ENCODE measurements at regions not wholly inside any gene's neighbourhood (a gene's known extent, or its start where the extent isn't known, plus 50 kb on each side); places are given as distances from the start of the nearest gene placed in this dataset.

DNA sequence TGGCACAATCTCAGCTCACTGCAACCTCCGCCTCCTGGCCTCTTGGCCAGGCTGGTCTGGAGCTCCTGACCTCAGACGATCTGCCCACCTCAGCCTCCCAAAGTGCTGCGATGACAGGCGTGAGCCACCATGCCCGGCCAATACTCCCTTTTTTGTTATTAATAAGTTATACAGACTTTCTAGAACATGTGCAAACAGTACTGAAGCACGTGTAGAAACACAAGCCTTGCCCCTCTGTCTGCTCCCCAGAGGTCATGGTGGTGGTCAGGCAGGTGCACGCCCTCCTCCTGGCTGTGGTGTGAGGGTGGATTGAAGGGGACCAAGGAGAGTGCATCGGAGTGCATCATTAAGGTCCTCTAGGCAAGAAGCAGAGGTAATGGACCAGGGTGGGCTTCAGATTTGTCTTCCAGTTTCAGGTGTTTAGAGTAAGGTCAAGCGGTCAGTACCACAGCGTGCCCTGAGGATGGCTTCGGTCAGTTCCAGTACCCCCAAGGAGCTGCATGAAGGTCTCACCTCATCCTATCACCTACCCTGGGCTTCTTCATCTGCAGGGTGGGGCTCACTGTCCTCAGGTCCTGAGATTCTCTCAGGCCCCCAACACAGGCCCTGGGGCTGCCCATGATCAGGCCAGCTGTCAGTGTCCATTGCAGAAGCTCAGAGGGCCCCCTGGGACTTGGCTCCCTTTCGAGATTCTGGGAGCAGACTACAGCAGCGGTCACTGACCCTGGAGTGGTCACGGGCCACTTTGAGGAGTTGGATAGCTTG, 124.3 kb downstream of the GLI2 start:
- TF ChIP-seq, protein P1, sequence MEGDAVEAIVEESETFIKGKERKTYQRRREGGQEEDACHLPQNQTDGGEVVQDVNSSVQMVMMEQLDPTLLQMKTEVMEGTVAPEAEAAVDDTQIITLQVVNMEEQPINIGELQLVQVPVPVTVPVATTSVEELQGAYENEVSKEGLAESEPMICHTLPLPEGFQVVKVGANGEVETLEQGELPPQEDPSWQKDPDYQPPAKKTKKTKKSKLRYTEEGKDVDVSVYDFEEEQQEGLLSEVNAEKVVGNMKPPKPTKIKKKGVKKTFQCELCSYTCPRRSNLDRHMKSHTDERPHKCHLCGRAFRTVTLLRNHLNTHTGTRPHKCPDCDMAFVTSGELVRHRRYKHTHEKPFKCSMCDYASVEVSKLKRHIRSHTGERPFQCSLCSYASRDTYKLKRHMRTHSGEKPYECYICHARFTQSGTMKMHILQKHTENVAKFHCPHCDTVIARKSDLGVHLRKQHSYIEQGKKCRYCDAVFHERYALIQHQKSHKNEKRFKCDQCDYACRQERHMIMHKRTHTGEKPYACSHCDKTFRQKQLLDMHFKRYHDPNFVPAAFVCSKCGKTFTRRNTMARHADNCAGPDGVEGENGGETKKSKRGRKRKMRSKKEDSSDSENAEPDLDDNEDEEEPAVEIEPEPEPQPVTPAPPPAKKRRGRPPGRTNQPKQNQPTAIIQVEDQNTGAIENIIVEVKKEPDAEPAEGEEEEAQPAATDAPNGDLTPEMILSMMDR (IDR thresholded peaks at IDR 0.05; ENCODE audit: insufficient read depth, low read depth, low read length, missing control alignments), result no peak

DNA sequence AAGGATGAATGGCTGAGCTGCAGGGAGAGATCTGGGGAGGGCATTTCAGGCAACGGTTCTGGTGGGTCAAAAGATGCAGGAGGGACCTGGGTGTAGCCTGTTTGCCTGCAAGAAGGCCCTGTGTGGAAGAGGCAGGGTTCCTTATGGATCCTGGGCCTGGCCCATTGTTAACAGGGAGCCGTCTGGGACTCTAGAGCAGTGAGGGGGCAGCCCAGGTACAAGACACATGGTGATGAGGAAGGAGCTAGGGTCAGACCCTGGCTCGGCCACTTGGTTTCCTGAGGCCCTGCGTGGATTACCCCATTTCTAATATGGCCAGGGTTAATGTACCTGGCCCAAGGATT, 124.9 kb downstream of the GLI2 start:
- TF ChIP-seq, protein P1 (IDR thresholded peaks at IDR 0.05; ENCODE audit: insufficient read depth, low read depth, low read length, missing control alignments), result no peak
- DNase-seq (ENCODE audit: low read depth), result no peak
- no peak overlapping the region for H3K4me3 ChIP-seq (ENCODE audit: low read depth, low read length)

More for the DNA sequence above, 124.3 kb downstream of the GLI2 start:
- H3K4me3 ChIP-seq (ENCODE audit: low read depth, low read length), result no peak overlapping the region
- DNase-seq (ENCODE audit: low read depth), result no peak

DNA sequence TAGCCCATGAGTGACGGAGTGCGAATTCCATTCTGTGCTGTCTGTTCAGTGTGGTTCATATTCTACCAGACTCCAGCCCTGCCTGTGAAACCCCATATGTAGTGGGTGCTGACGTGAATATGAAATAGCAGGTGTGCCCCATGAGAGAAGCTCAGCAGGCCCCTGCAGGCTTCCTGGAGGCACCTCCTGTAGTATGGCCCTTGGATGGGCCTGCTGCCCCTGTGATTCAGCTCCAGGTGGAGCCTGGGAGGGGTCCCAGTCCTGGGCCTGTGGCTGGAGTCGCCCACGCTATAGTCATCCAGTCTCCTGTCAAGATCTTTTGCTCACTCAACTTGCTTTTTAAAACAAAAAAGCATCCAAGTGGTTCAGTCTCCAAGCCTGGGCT, 125.5 kb downstream of the GLI2 start:
- DNase-seq (ENCODE audit: low read depth), result no peak
- TF ChIP-seq, protein P1 (IDR thresholded peaks at IDR 0.05; ENCODE audit: insufficient read depth, low read depth, low read length, missing control alignments), result no peak
- no peak overlapping the region for H3K4me3 ChIP-seq (ENCODE audit: low read depth, low read length)

DNA sequence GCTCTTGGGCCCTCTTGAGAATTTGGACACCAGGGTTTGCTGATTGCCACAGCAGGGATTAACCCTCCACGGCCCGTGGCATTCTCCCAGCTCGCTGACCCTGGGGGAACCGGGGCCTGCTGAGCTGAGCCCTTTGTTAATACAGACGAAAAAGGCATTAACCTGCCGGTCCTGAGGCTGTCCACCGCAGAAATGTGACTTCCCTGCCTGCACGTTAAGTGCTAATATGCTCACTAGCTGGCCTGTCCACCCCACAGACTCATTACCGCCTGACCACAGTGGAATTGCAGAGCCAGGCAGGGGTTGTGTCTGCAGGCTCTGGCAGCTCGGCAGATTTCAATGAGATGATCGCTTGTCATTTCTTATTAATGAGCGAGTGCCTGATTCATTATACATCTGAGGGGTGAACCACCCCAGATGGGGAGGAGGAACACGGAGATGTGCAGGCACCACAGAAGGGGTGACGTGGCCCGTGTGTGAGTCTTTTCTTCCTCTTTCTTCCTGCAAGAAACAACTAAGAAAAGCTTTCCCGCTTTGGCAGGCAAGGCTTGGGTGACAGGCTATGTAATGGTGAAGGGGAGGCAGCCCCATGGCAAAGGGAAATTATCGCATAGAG, 126.0 kb downstream of the GLI2 start:
- H3K4me3 ChIP-seq (ENCODE audit: low read depth, low read length), result no peak overlapping the region
- TF ChIP-seq, protein P1 (IDR thresholded peaks at IDR 0.05; ENCODE audit: insufficient read depth, low read depth, low read length, missing control alignments), result no peak
- DNase-seq (ENCODE audit: low read depth), result no peak

DNA sequence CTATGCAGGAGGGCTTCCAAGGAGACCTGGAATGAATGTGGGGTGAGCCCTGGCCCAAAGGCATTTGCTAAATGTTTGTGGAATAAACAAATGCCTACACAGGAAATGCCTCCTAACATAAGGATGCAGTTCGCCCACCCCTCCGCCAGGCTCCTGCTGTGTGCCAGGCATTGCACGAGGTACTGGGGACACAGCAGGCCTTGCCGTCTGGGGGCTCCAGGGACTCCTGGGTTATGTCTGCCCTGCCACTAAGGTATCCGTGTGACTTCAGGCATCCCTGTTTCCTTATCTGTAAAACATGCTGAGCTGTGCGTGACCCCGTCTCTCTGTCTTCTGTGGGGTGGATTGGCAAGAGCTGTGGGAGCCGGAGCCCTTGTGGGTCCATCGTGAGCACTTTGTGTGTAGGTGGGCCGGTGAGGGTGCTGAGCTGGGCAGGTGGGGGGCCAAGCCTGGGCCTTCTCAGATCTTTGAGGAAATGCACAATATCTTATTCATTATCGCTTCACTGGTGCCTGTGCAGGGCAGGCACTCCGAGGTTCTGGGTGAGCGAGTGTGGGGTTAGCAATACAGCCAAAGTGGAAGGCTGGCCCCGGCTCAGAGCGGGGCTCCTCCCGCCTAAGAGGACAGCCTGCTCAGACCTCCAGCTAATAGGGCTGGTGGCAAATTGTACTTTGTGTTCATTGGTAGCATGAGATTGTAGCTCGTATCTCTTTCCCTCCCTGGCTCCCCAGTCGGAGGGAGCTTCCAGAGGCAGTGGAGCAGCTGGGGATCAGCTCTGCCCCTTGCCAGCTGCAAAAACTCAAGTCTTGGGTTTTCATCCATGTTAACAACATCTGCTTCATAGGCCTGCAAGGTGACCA, 126.8 kb downstream of the GLI2 start:
- H3K4me3 ChIP-seq (ENCODE audit: low read depth, low read length), result no peak overlapping the region
- TF ChIP-seq, protein P1 (IDR thresholded peaks at IDR 0.05; ENCODE audit: insufficient read depth, low read depth, low read length, missing control alignments), result no peak
- no peak for DNase-seq (ENCODE audit: low read depth)

DNA sequence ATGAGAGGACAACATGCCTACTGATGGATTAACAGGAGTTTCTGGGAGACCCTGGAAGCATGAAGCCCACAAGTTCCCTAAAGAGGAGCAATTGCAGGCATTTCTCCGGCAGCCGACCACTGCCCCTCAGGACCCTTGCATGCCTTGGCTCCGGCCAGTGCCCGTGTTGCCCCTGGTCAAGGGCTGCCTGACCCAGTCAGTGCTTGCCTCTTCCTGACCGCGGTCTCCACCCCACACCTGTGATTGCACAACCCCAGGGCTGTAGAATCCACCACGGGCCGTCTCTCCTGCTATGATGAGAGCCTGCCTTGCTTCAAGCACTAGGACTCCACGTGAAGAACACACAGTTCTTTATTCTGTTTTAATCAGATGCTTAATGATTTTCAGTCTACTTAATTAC, 127.5 kb downstream of the GLI2 start:
- TF ChIP-seq, protein P1 (IDR thresholded peaks at IDR 0.05; ENCODE audit: insufficient read depth, low read depth, low read length, missing control alignments), result no peak
- DNase-seq (ENCODE audit: low read depth), result no peak
- H3K4me3 ChIP-seq (ENCODE audit: low read depth, low read length), result no peak overlapping the region
